ENCODE measurements at regions not wholly inside any gene's neighbourhood (a gene's known extent, or its start where the extent isn't known, plus 50 kb on each side); places are given as distances from the start of the nearest gene placed in this dataset.
A peak's percentile ranks its signal among the peaks of the same experiment; 100 is the strongest.

GRCh38 chr6:164929408-164929977 lies 379.9 kb downstream of the C6orf118 start:
- Histone ChIP-seq H3K4me3 (ENCODE audit: low read length) (no peak overlapping the region), H3K9me3 (ENCODE audit: low read length) (peaks cover 2% of the 10 kb centered on the region)

DNA sequence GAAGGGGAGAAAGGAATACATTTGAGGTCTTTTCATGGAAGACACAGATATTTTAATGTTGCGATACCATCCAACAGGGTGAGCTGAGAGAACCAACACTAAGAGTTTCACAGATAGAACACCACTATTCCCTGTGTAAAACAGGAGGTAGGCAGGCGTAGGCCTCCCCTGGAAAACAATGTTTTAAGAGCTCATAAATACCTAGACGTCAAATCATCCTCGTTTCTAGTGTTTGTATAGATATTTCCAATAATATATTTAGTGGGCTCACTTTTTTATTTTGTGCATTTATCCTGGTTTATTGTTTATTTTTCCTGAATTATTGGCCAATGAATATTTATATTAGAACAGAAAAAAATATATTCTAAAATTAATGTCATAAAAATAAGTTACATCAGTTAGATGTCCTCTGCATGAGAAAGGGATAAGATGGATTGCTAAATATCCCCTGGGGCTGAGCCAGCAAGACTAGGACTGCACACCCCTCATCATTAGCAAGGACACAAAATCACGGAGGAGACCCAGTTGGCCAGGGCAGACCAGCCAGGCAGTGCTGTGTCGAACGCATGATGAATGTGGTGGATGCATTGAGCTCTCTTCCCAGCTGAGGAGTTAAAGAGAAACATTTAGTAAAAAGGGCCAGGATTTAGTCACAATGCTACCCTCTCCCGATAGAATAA lies 380.5 kb downstream of the C6orf118 start:
- no peaks in the 10 kb centered on the region for H3K36me3 ChIP-seq (ENCODE audit: insufficient read depth, low read length)
- peaks cover 2% of the 10 kb centered on the region for H3K9me3 ChIP-seq (ENCODE audit: low read length)
- H3K27me3 ChIP-seq (ENCODE audit: insufficient read depth, low read length) = no peaks in the 10 kb centered on the region
- H3K4me1 ChIP-seq (ENCODE audit: insufficient read depth, low read length) = peaks cover 36% of the 10 kb centered on the region
- H3K4me3 ChIP-seq (ENCODE audit: low read length) = no peak overlapping the region
- H2AFZ ChIP-seq (ENCODE audit: low read depth, low read length) = no peak overlapping the region

More at GRCh38 chr6:164929408-164929977, 379.9 kb downstream of the C6orf118 start:
- Histone ChIP-seq H2AFZ (ENCODE audit: low read depth, low read length) (no peak overlapping the region), H3K36me3 (ENCODE audit: insufficient read depth, low read length) (no peaks in the 10 kb centered on the region), H3K4me1 (ENCODE audit: insufficient read depth, low read length) (peaks cover 36% of the 10 kb centered on the region), H3K27me3 (ENCODE audit: insufficient read depth, low read length) (no peaks in the 10 kb centered on the region)

DNA sequence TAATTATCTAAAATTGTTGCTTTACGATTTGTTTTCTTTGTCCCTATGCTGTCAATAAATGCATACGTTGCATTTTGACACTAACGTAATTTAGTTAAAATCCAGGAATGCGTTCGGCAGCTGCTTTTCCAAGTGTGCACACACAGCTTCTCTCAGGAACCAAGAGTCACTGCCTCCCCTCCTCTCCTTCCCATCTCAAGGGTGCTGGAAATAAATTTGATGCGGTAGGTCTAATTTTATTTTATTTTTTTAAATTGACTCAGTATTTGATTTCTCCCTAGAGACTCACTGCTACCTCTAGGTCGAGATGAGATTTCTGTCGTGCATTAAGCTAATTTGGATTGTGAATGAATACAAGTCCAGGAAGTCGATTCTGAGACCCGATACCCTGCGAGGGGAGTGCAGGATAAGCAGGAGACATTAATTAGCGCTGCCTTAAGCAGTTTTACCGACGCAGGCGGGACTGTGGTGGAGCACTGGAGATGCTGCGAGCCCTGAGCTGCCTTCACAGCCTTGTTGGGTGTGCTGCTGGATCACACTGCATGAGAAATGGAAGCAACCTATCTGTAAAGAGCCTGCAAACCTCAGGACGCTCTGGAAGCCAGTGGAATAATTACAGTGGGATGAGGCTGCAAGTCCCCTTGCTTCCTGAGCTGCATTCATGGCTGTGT lies 381.2 kb downstream of the C6orf118 start:
- H3K9me3 ChIP-seq (ENCODE audit: low read length) = no peaks in the 10 kb centered on the region
- no peaks in the 10 kb centered on the region for H3K36me3 ChIP-seq (ENCODE audit: insufficient read depth, low read length)
- peaks cover 36% of the 10 kb centered on the region for H3K4me1 ChIP-seq (ENCODE audit: insufficient read depth, low read length)
- peak overlapping the region; percentile 27 for H3K4me3 ChIP-seq (ENCODE audit: low read length)
- H2AFZ ChIP-seq (ENCODE audit: low read depth, low read length) = no peak overlapping the region
- no peaks in the 10 kb centered on the region for H3K27me3 ChIP-seq (ENCODE audit: insufficient read depth, low read length)

- no peaks in the 10 kb centered on the region for H3K27me3 ChIP-seq (ENCODE audit: insufficient read depth, low read length)
- peak overlapping the region; percentile 27 for H3K4me3 ChIP-seq (ENCODE audit: low read length)
- peaks cover 36% of the 10 kb centered on the region for H3K4me1 ChIP-seq (ENCODE audit: insufficient read depth, low read length)
These were observed 381.9 kb downstream of the C6orf118 start for GRCh38 chr6:164927288-164928056.

GRCh38 chr6:164926686-164927085 lies 382.7 kb downstream of the C6orf118 start:
- Histone ChIP-seq H3K4me3 (ENCODE audit: low read length) (no peak overlapping the region), H2AFZ (ENCODE audit: low read depth, low read length) (no peak overlapping the region), H3K4me1 (ENCODE audit: insufficient read depth, low read length) (peaks cover 36% of the 10 kb centered on the region), H3K36me3 (ENCODE audit: insufficient read depth, low read length) (no peaks in the 10 kb centered on the region), H3K9me3 (ENCODE audit: low read length) (no peaks in the 10 kb centered on the region), H3K27me3 (ENCODE audit: insufficient read depth, low read length) (no peaks in the 10 kb centered on the region)

More at GRCh38 chr6:164927288-164928056, 381.9 kb downstream of the C6orf118 start:
- Histone ChIP-seq H3K36me3 (ENCODE audit: insufficient read depth, low read length) (no peaks in the 10 kb centered on the region), H3K9me3 (ENCODE audit: low read length) (no peaks in the 10 kb centered on the region), H2AFZ (ENCODE audit: low read depth, low read length) (no peak overlapping the region)

DNA sequence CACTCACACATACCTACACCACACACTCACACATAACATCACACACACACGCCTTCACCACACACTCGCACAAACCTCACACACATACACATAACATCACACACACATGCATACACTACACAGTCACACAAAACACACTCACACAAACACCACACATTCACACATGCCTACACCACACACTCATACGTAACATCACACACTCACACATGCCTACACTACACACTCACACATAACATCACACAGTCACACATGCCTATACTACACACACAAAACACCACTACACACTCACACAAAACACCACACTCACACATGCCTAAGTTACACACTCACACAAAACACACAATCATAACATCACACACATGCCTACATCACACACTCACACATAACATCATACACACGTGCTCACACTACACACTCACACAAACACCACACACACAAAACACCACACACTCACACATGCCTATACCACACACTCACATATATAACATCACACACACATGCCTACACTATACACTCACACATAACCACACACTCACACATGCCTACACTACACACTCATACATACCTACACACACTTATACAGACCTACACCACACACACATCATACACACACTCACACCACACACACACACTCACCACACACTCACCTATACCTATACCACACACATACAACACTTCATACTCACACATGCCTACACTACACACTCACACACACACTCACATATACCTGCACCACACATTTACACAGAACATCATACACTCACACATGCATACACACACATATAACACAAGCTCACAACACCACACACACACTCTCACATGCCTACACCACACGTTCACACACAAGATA lies 383.5 kb downstream of the C6orf118 start:
- H3K9me3 ChIP-seq (ENCODE audit: low read length) = no peaks in the 10 kb centered on the region
- H3K27me3 ChIP-seq (ENCODE audit: insufficient read depth, low read length) = no peaks in the 10 kb centered on the region
- no peak overlapping the region for H3K4me3 ChIP-seq (ENCODE audit: low read length)
- H3K4me1 ChIP-seq (ENCODE audit: insufficient read depth, low read length) = peaks cover 36% of the 10 kb centered on the region
- no peak overlapping the region for H2AFZ ChIP-seq (ENCODE audit: low read depth, low read length)
- no peaks in the 10 kb centered on the region for H3K36me3 ChIP-seq (ENCODE audit: insufficient read depth, low read length)

DNA sequence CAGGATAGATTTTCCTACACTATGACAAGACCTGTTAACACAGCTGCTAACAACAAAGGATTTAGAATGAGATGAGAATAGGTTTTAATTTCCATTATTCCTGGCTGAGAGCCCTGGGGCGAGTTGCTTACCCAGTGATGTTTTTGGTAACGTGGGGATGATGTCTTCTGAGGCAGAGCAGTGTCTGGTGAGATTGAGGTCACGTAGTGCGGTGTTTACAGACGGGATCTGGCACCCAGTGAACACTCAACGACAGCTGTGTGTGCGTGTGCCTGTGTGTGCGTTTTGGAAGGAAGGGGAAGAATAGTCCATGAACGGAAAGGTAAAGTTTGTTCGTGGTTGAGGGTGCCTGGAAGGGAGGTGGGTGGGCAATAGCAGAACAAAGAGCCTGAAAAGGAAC lies 384.7 kb downstream of the C6orf118 start:
- H3K27me3 ChIP-seq (ENCODE audit: insufficient read depth, low read length) = no peaks in the 10 kb centered on the region
- H3K9me3 ChIP-seq (ENCODE audit: low read length) = no peaks in the 10 kb centered on the region
- H3K4me1 ChIP-seq (ENCODE audit: insufficient read depth, low read length) = peaks cover 36% of the 10 kb centered on the region
- no peaks in the 10 kb centered on the region for H3K36me3 ChIP-seq (ENCODE audit: insufficient read depth, low read length)
- no peak overlapping the region for H2AFZ ChIP-seq (ENCODE audit: low read depth, low read length)
- H3K4me3 ChIP-seq (ENCODE audit: low read length) = no peak overlapping the region

DNA sequence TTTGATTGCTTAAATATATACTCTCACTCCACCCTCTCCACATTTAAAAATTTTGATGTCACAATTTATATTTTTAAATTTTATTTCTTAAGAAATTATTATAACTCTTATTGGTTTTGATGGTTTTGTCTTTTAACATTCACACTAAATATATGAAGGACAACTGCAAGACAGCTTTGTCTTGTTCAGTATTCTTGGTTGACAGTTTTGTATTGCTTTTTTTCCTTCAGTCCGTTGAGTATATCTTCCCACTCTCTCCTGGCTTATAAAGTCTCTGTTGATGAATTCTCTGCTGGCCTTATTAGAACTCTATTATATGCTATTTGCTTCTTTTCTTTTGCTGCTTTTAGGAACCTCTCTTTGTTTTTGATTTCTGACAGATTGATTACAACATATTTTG lies 392.2 kb downstream of the C6orf118 start:
- Histone ChIP-seq H2AFZ (ENCODE audit: low read depth, low read length) (no peak overlapping the region), H3K27me3 (ENCODE audit: insufficient read depth, low read length) (no peaks in the 10 kb centered on the region), H3K9me3 (ENCODE audit: low read length) (peaks cover 15% of the 10 kb centered on the region), H3K36me3 (ENCODE audit: insufficient read depth, low read length) (no peaks in the 10 kb centered on the region), H3K4me3 (ENCODE audit: low read length) (no peak overlapping the region), H3K4me1 (ENCODE audit: insufficient read depth, low read length) (no peaks in the 10 kb centered on the region)

GRCh38 chr6:164916087-164916486 lies 393.3 kb downstream of the C6orf118 start:
- H3K9me3 ChIP-seq (ENCODE audit: low read length) = peaks cover 15% of the 10 kb centered on the region
- no peak overlapping the region for H2AFZ ChIP-seq (ENCODE audit: low read depth, low read length)
- H3K27me3 ChIP-seq (ENCODE audit: insufficient read depth, low read length) = no peaks in the 10 kb centered on the region
- no peaks in the 10 kb centered on the region for H3K4me1 ChIP-seq (ENCODE audit: insufficient read depth, low read length)
- H3K36me3 ChIP-seq (ENCODE audit: insufficient read depth, low read length) = no peaks in the 10 kb centered on the region
- no peak overlapping the region for H3K4me3 ChIP-seq (ENCODE audit: low read length)

GRCh38 chr6:164911873-164912580 lies 397.4 kb downstream of the C6orf118 start:
- Histone ChIP-seq H3K36me3 (ENCODE audit: insufficient read depth, low read length) (no peaks in the 10 kb centered on the region), H3K4me3 (ENCODE audit: low read length) (no peak overlapping the region)

DNA sequence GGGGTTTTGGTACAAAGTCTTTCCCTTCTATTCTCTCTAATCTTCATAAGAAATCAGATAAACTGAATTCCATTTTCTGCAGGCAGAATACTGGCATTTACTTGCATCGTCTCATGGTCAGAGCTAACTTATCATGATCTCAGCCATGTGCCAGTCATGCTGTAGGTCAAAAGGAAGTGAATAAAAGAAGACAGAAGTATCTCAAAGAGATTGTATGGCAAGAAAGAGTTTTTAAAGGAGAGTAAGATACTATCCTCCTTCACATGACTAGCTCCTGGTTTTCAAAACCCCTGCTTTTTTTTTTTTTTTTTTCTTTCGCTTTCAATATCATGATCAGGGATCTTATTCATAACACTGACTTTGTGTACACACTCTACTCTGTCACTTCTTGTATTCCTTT lies 398.3 kb downstream of the C6orf118 start:
- Histone ChIP-seq H3K4me1 (ENCODE audit: insufficient read depth, low read length) (no peaks in the 10 kb centered on the region), H3K4me3 (ENCODE audit: low read length) (no peak overlapping the region), H2AFZ (ENCODE audit: low read depth, low read length) (no peak overlapping the region), H3K36me3 (ENCODE audit: insufficient read depth, low read length) (no peaks in the 10 kb centered on the region), H3K9me3 (ENCODE audit: low read length) (peaks cover 4% of the 10 kb centered on the region), H3K27me3 (ENCODE audit: insufficient read depth, low read length) (no peaks in the 10 kb centered on the region)

More at GRCh38 chr6:164911873-164912580, 397.4 kb downstream of the C6orf118 start:
- peaks cover 9% of the 10 kb centered on the region for H3K9me3 ChIP-seq (ENCODE audit: low read length)
- no peak overlapping the region for H2AFZ ChIP-seq (ENCODE audit: low read depth, low read length)
- no peaks in the 10 kb centered on the region for H3K4me1 ChIP-seq (ENCODE audit: insufficient read depth, low read length)
- no peaks in the 10 kb centered on the region for H3K27me3 ChIP-seq (ENCODE audit: insufficient read depth, low read length)

- Histone ChIP-seq H3K9me3 (ENCODE audit: low read length) (no peaks in the 10 kb centered on the region), H3K4me3 (ENCODE audit: low read length) (no peak overlapping the region), H3K4me1 (ENCODE audit: insufficient read depth, low read length) (no peaks in the 10 kb centered on the region), H2AFZ (ENCODE audit: low read depth, low read length) (no peak overlapping the region), H3K27me3 (ENCODE audit: insufficient read depth, low read length) (no peaks in the 10 kb centered on the region), H3K36me3 (ENCODE audit: insufficient read depth, low read length) (no peaks in the 10 kb centered on the region)
These were observed 402.6 kb downstream of the C6orf118 start for GRCh38 chr6:164906766-164907165.

All from neuron (in vitro differentiated cells).